Nephron (organoid): ENCODE measurements at regions not wholly inside any gene's neighbourhood (a gene's known extent, or its start where the extent isn't known, plus 50 kb on each side); places are given as distances from the start of the nearest gene placed in this dataset.

Experiments used
- H3K27ac Mint-ChIP-seq, 3 experiments: 2 replicates each; pipeline ENCODE4 v1.8.0; 2020; ENCODE audit warnings: mixed read lengths in 3 of 3, mild to moderate bottlenecking in 2 of 3, moderate library complexity in 1 of 3
- H3K27me3 Mint-ChIP-seq: 2 replicates; pipeline ENCODE4 v1.8.0; 2021; ENCODE audit warnings: low read depth, mild to moderate bottlenecking, moderate library complexity, mixed read lengths
- H3K36me3 Mint-ChIP-seq: 2 replicates; pipeline ENCODE4 v1.8.0; 2020; ENCODE audit warnings: low read depth, mixed read lengths
- H3K4me1 Mint-ChIP-seq: 2 replicates; pipeline ENCODE4 v1.8.0; 2020; ENCODE audit warnings: mixed read lengths
- H3K4me3 Mint-ChIP-seq, 3 experiments: 2 replicates each; pipeline ENCODE4 v1.8.0; 2020; ENCODE audit warnings: mild to moderate bottlenecking in 3 of 3, mixed read lengths in 3 of 3, moderate library complexity in 2 of 3
- H3K9me3 Mint-ChIP-seq: 2 replicates; pipeline ENCODE4 v1.8.0; 2020; ENCODE audit warnings: mixed read lengths
- CTCF ChIP-seq, 3 experiments: fragments of 200-600 bp; sonication (generic); IDR thresholded peaks; one replicate each; pipeline ENCODE4 v1.5.0; 2021; ENCODE audit warnings: antibody characterized with exemption in 3 of 3; ENCODE audit not compliant: unreplicated experiment in 3 of 3

DNA sequence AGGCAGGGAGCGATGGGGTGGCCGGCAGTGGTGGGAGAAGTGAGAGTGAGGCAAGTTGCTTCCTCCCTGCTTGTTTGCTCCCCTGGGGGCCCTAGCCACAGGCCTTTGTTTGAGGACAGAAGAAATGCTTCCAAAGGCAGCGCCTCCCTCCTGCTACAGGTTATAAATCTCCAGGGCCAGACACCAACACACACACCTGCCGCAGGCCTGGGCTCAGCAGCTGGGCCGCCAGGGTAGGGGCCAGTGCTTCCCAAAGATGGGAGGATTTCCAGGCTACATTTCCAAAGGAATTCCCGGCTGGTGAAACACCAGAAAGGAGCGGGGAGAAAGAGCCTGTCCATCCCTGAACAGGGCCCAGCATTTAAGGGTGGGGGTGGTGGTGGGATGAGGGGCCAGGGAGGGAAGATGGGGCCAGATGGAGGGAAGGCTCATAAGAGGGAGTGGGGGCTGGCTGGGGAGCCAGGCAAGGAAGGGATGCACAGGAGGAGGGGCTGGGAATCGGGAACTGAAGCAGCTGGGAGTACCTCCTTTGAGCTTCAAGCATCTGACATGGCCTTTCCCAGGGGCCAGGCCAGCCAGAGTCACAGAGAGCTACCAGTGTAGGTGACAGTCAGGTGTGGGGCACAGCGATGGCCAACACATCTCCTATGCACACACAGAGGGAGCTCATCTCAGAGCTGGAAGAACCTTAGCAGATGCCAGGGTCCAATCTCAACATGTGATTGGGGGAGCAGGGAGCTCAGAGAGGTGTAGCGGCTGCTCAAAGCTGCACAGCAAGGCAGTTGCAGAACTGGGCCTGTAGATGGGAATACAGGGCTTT, 143.9 kb downstream of the PJA1 start:
- TF ChIP-seq CTCF (IDR thresholded peaks at IDR 0.05; ENCODE audit: unreplicated experiment in 3 of 3) = no peak
- H3K27me3 Mint-ChIP-seq = no peaks in the 10 kb centered on the region
- no peaks in the 10 kb centered on the region for H3K36me3 Mint-ChIP-seq
- peaks cover 19% of the 10 kb centered on the region for H3K4me1 Mint-ChIP-seq
- no peak overlapping the region for H3K4me3 Mint-ChIP-seq
- peaks cover 8% of the 10 kb centered on the region for H3K9me3 Mint-ChIP-seq
- no peak overlapping the region for H3K27ac Mint-ChIP-seq

DNA sequence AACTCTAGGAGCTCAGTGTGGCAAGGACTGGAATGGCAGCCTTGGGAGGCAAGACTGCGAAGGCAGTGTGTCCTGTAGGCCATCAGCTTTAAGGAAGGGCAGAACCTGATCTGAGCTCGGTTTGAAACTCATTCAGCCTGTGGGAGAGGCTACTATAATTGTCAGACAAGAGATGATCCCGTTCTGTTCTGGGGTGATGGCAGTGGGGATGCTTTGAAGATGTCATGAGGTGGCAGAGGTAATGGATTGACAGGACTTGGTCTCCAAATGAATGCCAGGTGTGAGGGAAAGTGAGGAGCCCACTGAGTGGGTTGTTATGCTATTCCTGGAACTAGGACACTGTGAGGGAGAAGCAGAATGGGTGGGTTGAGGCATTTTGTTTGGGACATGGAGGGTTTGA, 144.9 kb downstream of the PJA1 start:
- H3K27ac Mint-ChIP-seq = no peak overlapping the region
- no peaks in the 10 kb centered on the region for H3K27me3 Mint-ChIP-seq
- no peaks in the 10 kb centered on the region for H3K36me3 Mint-ChIP-seq
- no peak overlapping the region for H3K4me3 Mint-ChIP-seq
- no peak for TF ChIP-seq CTCF (IDR thresholded peaks at IDR 0.05; ENCODE audit: unreplicated experiment in 3 of 3)
- H3K9me3 Mint-ChIP-seq = peaks cover 5% of the 10 kb centered on the region
- peaks cover 23% of the 10 kb centered on the region for H3K4me1 Mint-ChIP-seq

- TF ChIP-seq CTCF (IDR thresholded peaks at IDR 0.05; ENCODE audit: unreplicated experiment in 3 of 3) = no peak
- peaks cover 5% of the 10 kb centered on the region for H3K9me3 Mint-ChIP-seq
- no peaks in the 10 kb centered on the region for H3K27me3 Mint-ChIP-seq
- peaks cover 22% of the 10 kb centered on the region for H3K4me1 Mint-ChIP-seq
- no peak overlapping the region for H3K27ac Mint-ChIP-seq
- H3K36me3 Mint-ChIP-seq = no peaks in the 10 kb centered on the region
- no peak overlapping the region for H3K4me3 Mint-ChIP-seq
Observed at GRCh38 chrX:69019073-69019890, 146.0 kb downstream of the PJA1 start.

GRCh38 chrX:69018416-69019072, 146.7 kb downstream of the PJA1 start:
- peaks cover 5% of the 10 kb centered on the region for H3K9me3 Mint-ChIP-seq
- no peaks in the 10 kb centered on the region for H3K36me3 Mint-ChIP-seq
- no peak overlapping the region for H3K27ac Mint-ChIP-seq
- peaks cover 26% of the 10 kb centered on the region for H3K4me1 Mint-ChIP-seq
- H3K4me3 Mint-ChIP-seq = no peak overlapping the region
- TF ChIP-seq CTCF (IDR thresholded peaks at IDR 0.05; ENCODE audit: unreplicated experiment in 3 of 3) = no peak
- no peaks in the 10 kb centered on the region for H3K27me3 Mint-ChIP-seq

DNA sequence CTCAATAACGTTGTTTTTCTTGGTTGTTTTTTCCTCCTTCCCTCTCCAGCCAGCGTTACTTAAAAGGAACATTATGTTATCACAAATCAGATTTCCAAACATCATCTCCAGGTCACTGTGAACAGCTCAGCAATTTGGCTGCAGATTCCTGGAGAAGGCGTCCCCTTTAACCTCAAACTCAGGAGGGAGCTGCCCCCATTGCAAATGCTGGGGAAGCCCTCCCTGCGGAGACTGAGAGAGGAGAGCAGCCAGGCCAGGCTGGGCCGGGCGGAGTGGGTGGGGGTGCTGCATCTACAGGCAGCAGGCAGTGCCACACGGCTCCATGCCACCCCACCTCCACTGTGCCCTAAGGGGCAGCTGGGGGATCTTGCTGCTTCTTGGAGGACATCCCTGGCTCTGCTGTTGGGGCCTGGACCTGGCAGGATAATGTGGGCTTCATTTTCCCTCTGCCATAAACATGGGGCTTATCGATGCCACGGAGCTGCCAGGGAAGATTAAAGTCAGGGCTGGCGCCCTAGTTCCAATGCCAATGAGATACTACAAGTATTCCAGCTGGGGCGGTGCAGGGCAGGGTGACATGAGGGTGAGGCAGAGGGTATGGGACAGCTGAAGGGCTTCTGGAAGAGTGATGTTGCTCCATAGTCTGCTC, 148.8 kb downstream of the PJA1 start:
- TF ChIP-seq CTCF (IDR thresholded peaks at IDR 0.05; ENCODE audit: unreplicated experiment in 3 of 3) = no peak
- H3K4me3 Mint-ChIP-seq = peak overlapping the region in 1 of 3 experiments; percentile 62
- H3K27ac Mint-ChIP-seq = peak overlapping the region in 1 of 3 experiments; percentile 95
- no peaks in the 10 kb centered on the region for H3K36me3 Mint-ChIP-seq
- peaks cover 12% of the 10 kb centered on the region for H3K9me3 Mint-ChIP-seq
- H3K27me3 Mint-ChIP-seq = no peaks in the 10 kb centered on the region
- peaks cover 26% of the 10 kb centered on the region for H3K4me1 Mint-ChIP-seq
